Suppressor macrophage treated with lipopolysaccharide for 1 hour (primary cell): ENCODE measurements at regions not wholly inside any gene's neighbourhood (a gene's known extent, or its start where the extent isn't known, plus 50 kb on each side); places are given as distances from the start of the nearest gene placed in this dataset.

Experiments
- DNase-seq, 3 donors: peaks; one replicate each; pipeline ENCODE4 v3.0.0-alpha.2; 2020 to 2022

- DNase-seq: no peak
These were observed 459.7 kb downstream of the RAB28 start for GRCh38 chr4:13024147-13025105.

GRCh38 chr4:13007802-13008470, 476.2 kb downstream of the RAB28 start:
- DNase-seq: no peak

GRCh38 chr4:12993923-12994322, 490.2 kb downstream of the RAB28 start:
- DNase-seq: no peak

- no peak for DNase-seq
These were observed 496.9 kb downstream of the RAB28 start for GRCh38 chr4:12987284-12987683.

- DNase-seq: no peak
These were observed 504.3 kb downstream of the RAB28 start for GRCh38 chr4:12979797-12980196.

- no peak for DNase-seq
These were observed 505.8 kb downstream of the RAB28 start for GRCh38 chr4:12978310-12978709.

GRCh38 chr4:12975511-12975910, 508.6 kb downstream of the RAB28 start:
- DNase-seq: no peak

- no peak for DNase-seq
These were observed 510.6 kb downstream of the RAB28 start for GRCh38 chr4:12973522-12973921.

- no peak for DNase-seq
These were observed 515.8 kb downstream of the RAB28 start for GRCh38 chr4:12968345-12968744.

GRCh38 chr4:12966726-12967125, 517.4 kb downstream of the RAB28 start:
- DNase-seq: no peak

- no peak for DNase-seq
These were observed 518.8 kb downstream of the RAB28 start for GRCh38 chr4:12965334-12965733.

- DNase-seq: no peak
These were observed 520.2 kb downstream of the RAB28 start for GRCh38 chr4:12963912-12964311.

GRCh38 chr4:12963291-12963690, 520.8 kb downstream of the RAB28 start:
- DNase-seq: no peak

- no peak for DNase-seq
These were observed 522.4 kb downstream of the RAB28 start for GRCh38 chr4:12961713-12962112.

- DNase-seq: no peak
These were observed 525.7 kb downstream of the RAB28 start for GRCh38 chr4:12958436-12958835.

GRCh38 chr4:12957108-12957507, 527.0 kb downstream of the RAB28 start:
- DNase-seq: no peak

- DNase-seq: no peak
These were observed 528.1 kb downstream of the RAB28 start for GRCh38 chr4:12956026-12956425.

GRCh38 chr4:12949719-12950490, 534.2 kb downstream of the RAB28 start:
- DNase-seq: no peak

- no peak for DNase-seq
These were observed 541.1 kb downstream of the RAB28 start for GRCh38 chr4:12943069-12943468.

GRCh38 chr4:12933760-12934221, 550.3 kb downstream of the RAB28 start:
- no peak for DNase-seq

GRCh38 chr4:12932203-12932788, 551.8 kb downstream of the RAB28 start:
- DNase-seq: no peak

- DNase-seq: no peak
These were observed 554.4 kb downstream of the RAB28 start for GRCh38 chr4:12929784-12930183.

- DNase-seq: no peak
These were observed 555.4 kb downstream of the RAB28 start for GRCh38 chr4:12928751-12929150.
